HG02884 (cell line): ENCODE measurements at regions not wholly inside any gene's neighbourhood (a gene's known extent, or its start where the extent isn't known, plus 50 kb on each side); places are given as distances from the start of the nearest gene placed in this dataset.
"Not testable (repeated sequence)": the region's sequence is repeated elsewhere in the genome, so short reads cannot be mapped to it uniquely, and the experiment has no call there.

Experiments
- ATAC-seq: cut with Tn5 transposase; IDR thresholded peaks from one replicate; pipeline ENCODE4 v1.9.1; 2021; ENCODE audit warnings: mild to moderate bottlenecking, moderate library complexity; ENCODE audit not compliant: unreplicated experiment

- not testable (repeated sequence) for ATAC-seq
Measured at GRCh38 chr2:110291909-110292579, 79.7 kb upstream of the MTLN start.

- not testable (repeated sequence) for ATAC-seq
Measured at GRCh38 chr2:110287817-110288216, 75.5 kb upstream of the MTLN start.

- ATAC-seq, result not testable (repeated sequence)
Measured at GRCh38 chr2:110287253-110287652, 74.9 kb upstream of the MTLN start.

GRCh38 chr2:110285002-110285401, 72.7 kb upstream of the MTLN start:
- not testable (repeated sequence) for ATAC-seq

GRCh38 chr2:110280804-110281203, 68.5 kb upstream of the MTLN start:
- not testable (repeated sequence) for ATAC-seq

- ATAC-seq, result not testable (repeated sequence)
Measured at GRCh38 chr2:110277054-110277453, 64.7 kb upstream of the MTLN start.

- not testable (repeated sequence) for ATAC-seq
Measured at GRCh38 chr2:110276092-110276491, 63.7 kb upstream of the MTLN start.

- ATAC-seq, result not testable (repeated sequence)
Measured at GRCh38 chr2:110269674-110270073, 57.3 kb upstream of the MTLN start.

- not testable (repeated sequence) for ATAC-seq
Measured at GRCh38 chr2:110267828-110268407, 55.6 kb upstream of the MTLN start.

- ATAC-seq, result not testable (repeated sequence)
Measured at GRCh38 chr2:110264804-110265203, 52.5 kb upstream of the MTLN start.

GRCh38 chr2:110264076-110264681, 51.8 kb upstream of the MTLN start:
- not testable (repeated sequence) for ATAC-seq

GRCh38 chr2:110263462-110263861, 51.1 kb upstream of the MTLN start:
- ATAC-seq, result not testable (repeated sequence)
